Esophagus muscularis mucosa (tissue), 4 donors: ENCODE measurements at regions not wholly inside any gene's neighbourhood (a gene's known extent, or its start where the extent isn't known, plus 50 kb on each side); places are given as distances from the start of the nearest gene placed in this dataset.

Experiments
- CTCF ChIP-seq, 3 experiments: fragments of 200-600 bp in 2 of 3; fragments of 450-650 bp in 1 of 3; sonication (generic) in 2 of 3; IDR thresholded peaks; one replicate each; pipeline ENCODE4 v1.5.1; 2017 to 2019; ENCODE audit warnings: antibody characterized with exemption in 3 of 3, mild to moderate bottlenecking in 2 of 3, moderate library complexity in 1 of 3
- EP300 ChIP-seq: sonication (generic); formaldehyde crosslinking; IDR thresholded peaks from one replicate; pipeline ENCODE4 v1.6.1; 2017; ENCODE audit warnings: antibody characterized with exemption
- POLR2A ChIP-seq: fragments of 450-650 bp; IDR thresholded peaks from one replicate; pipeline ENCODE4 v1.6.1; 2017; ENCODE audit warnings: antibody characterized with exemption, moderate library complexity, mild to moderate bottlenecking, low read depth
- POLR2AphosphoS5 ChIP-seq, 2 donors: sonication (generic); formaldehyde crosslinking; IDR thresholded peaks; one replicate each; pipeline ENCODE4 v1.6.1; 2017; ENCODE audit warnings: antibody characterized with exemption in 2 of 2

DNA sequence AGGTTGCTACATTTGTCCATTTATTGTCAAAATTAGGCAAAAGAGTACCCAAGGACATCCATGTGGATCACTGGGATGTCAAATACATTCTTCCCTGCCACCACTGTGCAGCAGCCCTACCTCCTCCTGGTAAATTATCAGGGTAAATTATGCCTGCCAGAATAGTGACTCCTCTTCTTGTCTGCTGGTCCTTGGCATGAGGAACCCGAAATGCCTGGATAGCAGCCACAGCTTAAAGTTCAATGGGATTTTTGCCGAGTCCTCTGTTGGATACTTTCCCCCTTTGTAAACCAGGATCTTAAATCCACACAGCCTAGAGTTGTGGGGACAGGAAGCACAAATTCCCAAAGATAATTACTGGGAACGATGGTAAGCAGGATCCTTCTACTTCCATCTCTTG is 173.3 kb downstream of the RFX6 start:
- TF ChIP-seq CTCF (IDR thresholded peaks at IDR 0.05) = no peak
- TF ChIP-seq EP300 = no peak
- TF ChIP-seq POLR2A = no peak
- TF ChIP-seq POLR2AphosphoS5 (IDR thresholded peaks at IDR 0.05) = no peak
